ENCODE measurements at regions not wholly inside any gene's neighbourhood (a gene's known extent, or its start where the extent isn't known, plus 50 kb on each side); places are given as distances from the start of the nearest gene placed in this dataset.

DNA sequence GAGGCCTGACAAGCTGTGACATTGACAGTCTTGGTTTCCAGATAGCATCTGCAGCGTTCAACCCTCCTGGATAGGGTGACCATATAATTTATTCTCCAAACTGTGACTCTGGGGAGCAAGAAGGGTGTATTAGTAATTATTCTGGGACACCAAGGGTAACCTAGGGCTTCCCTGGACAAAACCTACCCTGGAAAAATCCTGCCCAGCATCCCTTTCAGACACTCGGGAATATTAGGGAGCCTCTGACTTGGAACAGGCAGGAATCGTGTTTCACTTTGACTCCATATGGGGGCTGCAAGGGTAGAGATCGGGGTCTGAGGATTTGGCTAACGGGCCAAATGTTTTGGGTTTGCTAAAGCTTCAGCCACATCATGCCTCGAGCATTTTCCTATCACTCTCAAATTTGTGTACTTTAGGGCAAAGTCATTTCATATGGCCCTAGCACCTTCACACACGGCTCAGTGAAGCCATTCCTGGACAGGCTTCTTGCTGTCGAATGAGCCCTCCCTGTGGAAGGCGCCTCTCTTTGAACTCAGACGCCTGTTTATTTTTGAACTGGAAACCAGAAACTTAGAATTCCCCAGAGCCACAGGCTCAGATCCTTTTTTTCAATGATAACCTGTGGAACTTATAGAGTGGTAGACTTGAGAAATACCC, 129.9 kb downstream of the DDX1 start:
- H3K4me3 ChIP-seq (ENCODE audit: low read depth in 1 of 2, low read length in 2 of 2), result no peak overlapping the region
- H3K9me3 ChIP-seq (ENCODE audit: control insufficient read depth in 1 of 2, low read length in 2 of 2), result no peaks in the 10 kb centered on the region
- no peaks in the 10 kb centered on the region for H3K36me3 ChIP-seq (ENCODE audit: control insufficient read depth in 1 of 2, insufficient read depth in 2 of 2, low read length in 2 of 2)
- H3K27ac ChIP-seq (ENCODE audit: low read length), result no peak overlapping the region
- H3K4me1 ChIP-seq (ENCODE audit: control insufficient read depth in 1 of 2, insufficient read depth in 2 of 2, low read length in 2 of 2), result no peaks in the 10 kb centered on the region
- H3K27me3 ChIP-seq (ENCODE audit: low read depth, low read length), result no peaks in the 10 kb centered on the region

DNA sequence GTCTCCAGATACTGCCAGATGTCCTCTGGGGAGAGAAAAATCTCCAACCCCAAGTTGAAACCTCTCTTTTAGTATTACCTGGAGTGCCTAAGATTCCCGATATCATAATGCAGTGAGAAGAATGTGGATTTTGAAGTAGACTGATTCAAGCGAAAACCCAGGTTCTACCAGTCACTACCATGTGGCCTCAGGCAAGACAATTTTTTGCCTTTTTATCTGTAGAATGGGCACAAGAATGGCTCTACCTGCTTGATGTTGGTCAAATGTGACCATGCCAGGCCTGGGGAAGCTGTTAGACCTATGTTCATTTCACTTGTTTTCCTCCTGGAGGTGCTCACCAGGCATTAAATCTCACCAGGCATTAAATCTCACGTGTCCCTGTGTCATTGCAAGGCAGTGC, 131.3 kb downstream of the DDX1 start:
- Histone ChIP-seq H3K27ac (ENCODE audit: low read length) (no peak overlapping the region), H3K4me1 (ENCODE audit: control insufficient read depth in 1 of 2, insufficient read depth in 2 of 2, low read length in 2 of 2) (no peaks in the 10 kb centered on the region), H3K36me3 (ENCODE audit: control insufficient read depth in 1 of 2, insufficient read depth in 2 of 2, low read length in 2 of 2) (no peaks in the 10 kb centered on the region), H3K9me3 (ENCODE audit: control insufficient read depth in 1 of 2, low read length in 2 of 2) (no peaks in the 10 kb centered on the region), H3K4me3 (ENCODE audit: low read depth in 1 of 2, low read length in 2 of 2) (no peak overlapping the region), H3K27me3 (ENCODE audit: low read depth, low read length) (no peaks in the 10 kb centered on the region)

DNA sequence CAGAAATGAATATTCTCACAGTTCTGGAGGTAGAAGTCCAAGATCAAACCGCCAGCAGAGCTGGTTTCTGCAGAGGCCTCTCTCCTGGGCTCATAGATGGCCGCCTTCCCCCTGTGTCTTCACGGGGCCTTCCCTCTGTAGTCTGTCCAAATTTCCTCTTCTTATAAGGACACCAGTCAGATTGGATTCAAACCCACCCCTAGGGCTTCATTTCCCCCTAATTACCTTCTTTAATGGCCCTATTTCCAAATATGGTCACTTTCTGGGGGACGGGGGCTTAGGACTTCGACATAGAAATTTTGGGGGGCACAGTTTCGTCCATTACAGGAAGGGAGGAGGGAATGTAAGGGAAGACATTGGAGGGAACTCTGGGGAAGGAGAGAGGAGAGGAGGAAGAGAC, 132.6 kb downstream of the DDX1 start:
- H3K27me3 ChIP-seq (ENCODE audit: low read depth, low read length), result no peaks in the 10 kb centered on the region
- no peaks in the 10 kb centered on the region for H3K4me1 ChIP-seq (ENCODE audit: control insufficient read depth in 1 of 2, insufficient read depth in 2 of 2, low read length in 2 of 2)
- no peaks in the 10 kb centered on the region for H3K36me3 ChIP-seq (ENCODE audit: control insufficient read depth in 1 of 2, insufficient read depth in 2 of 2, low read length in 2 of 2)

DNA sequence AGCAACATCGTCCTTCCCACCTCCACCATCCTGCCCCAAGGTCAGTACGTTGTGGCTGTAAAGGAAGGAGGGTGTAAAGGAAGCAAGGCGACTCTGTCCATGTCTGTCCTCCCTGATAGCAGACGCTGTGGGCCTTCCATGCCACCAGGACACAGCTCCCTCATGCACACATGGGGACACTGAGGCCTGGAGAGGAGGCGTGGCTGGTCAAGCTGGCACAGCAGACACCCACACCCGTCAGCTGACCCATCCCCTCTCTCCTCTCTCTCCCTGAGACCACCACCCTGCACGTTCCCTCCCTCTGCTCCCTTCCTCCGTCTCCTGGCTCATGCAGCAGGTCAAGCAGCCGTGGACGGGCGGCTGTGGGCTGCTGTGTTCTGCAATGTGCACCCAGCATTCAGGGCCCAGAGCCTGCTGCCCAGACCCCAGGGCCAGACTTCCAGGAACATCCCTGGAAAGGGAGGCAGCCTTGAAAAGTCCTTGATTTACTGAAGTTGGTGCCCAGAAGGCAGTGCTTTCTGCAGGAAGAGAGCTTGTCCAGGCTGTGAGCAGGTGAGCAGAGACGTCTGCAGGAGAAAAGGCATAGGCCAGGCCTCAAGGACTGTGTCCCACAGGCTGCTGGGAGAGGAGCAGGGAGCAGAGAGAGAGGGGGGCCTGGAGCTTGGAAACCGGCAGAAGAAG, 133.6 kb downstream of the DDX1 start:
- Histone ChIP-seq H3K4me3 (ENCODE audit: low read depth in 1 of 2, low read length in 2 of 2) (no peak overlapping the region), H3K9me3 (ENCODE audit: control insufficient read depth in 1 of 2, low read length in 2 of 2) (no peaks in the 10 kb centered on the region), H3K4me1 (ENCODE audit: control insufficient read depth in 1 of 2, insufficient read depth in 2 of 2, low read length in 2 of 2) (peaks cover 2% of the 10 kb centered on the region in 2 donors), H3K27ac (ENCODE audit: low read length) (no peak overlapping the region), H3K36me3 (ENCODE audit: control insufficient read depth in 1 of 2, insufficient read depth in 2 of 2, low read length in 2 of 2) (no peaks in the 10 kb centered on the region), H3K27me3 (ENCODE audit: low read depth, low read length) (no peaks in the 10 kb centered on the region)

More for the DNA sequence above, 132.6 kb downstream of the DDX1 start:
- Histone ChIP-seq H3K27ac (ENCODE audit: low read length) (no peak overlapping the region), H3K4me3 (ENCODE audit: low read depth in 1 of 2, low read length in 2 of 2) (no peak overlapping the region), H3K9me3 (ENCODE audit: control insufficient read depth in 1 of 2, low read length in 2 of 2) (no peaks in the 10 kb centered on the region)

DNA sequence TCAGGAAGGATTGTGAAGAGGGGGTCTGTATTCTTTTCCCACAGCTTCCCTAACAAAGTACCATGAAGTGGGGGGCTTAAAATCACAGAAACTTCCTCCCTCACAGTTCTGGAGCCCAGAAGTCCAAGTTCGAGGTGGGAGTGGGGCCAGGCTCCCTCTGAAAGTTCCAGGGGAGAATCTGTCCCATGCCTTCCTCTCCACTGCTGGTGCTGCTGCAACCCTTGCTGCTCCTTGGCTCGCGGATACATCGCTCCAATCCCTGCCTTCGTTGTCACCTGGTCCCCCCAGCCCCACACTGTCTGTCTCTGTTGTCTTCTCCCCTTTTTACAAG, 134.1 kb downstream of the DDX1 start:
- Histone ChIP-seq H3K27ac (ENCODE audit: low read length) (no peak overlapping the region), H3K9me3 (ENCODE audit: control insufficient read depth in 1 of 2, low read length in 2 of 2) (no peaks in the 10 kb centered on the region), H3K4me3 (ENCODE audit: low read depth in 1 of 2, low read length in 2 of 2) (no peak overlapping the region), H3K4me1 (ENCODE audit: control insufficient read depth in 1 of 2, insufficient read depth in 2 of 2, low read length in 2 of 2) (peaks cover 7% of the 10 kb centered on the region in 2 donors), H3K36me3 (ENCODE audit: control insufficient read depth in 1 of 2, insufficient read depth in 2 of 2, low read length in 2 of 2) (no peaks in the 10 kb centered on the region), H3K27me3 (ENCODE audit: low read depth, low read length) (no peaks in the 10 kb centered on the region)

DNA sequence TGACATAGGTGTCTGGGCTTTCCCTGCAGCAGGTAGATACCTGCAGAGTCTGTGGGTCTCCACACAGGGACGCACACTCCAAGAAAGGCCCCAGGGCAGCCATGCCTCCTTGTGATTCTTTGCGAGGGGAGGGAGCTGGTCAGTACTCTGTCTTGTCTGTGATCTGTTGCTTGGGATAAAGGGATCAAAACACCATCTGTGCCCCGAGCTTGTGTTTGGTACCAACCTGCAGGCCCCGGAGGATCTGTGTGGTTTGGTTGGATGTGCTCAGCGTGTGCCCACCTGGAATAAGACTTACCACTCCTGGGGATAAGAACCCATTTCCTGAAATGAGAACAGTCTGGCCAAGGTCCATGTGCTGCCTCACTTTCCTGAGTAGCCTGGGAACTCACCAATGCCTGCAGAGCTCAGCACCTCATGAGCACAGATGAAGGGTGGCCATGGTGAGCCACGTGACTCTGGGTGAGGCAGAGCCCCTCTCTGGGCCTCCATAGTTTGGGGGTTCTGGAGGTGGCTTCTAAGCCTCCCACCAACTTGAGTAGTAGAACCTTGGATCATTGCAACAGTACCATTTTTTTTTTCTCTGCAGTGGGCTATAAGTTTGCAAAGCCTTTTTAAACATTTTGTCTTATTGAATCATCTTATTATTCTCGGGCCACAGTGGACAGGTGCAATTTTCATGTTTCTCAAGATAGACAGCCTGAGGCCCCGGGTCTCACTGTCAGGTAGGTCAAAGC, 134.8 kb downstream of the DDX1 start:
- no peak overlapping the region for H3K27ac ChIP-seq (ENCODE audit: low read length)
- no peaks in the 10 kb centered on the region for H3K9me3 ChIP-seq (ENCODE audit: control insufficient read depth in 1 of 2, low read length in 2 of 2)
- H3K36me3 ChIP-seq (ENCODE audit: control insufficient read depth in 1 of 2, insufficient read depth in 2 of 2, low read length in 2 of 2), result no peaks in the 10 kb centered on the region
- no peaks in the 10 kb centered on the region for H3K27me3 ChIP-seq (ENCODE audit: low read depth, low read length)
- no peak overlapping the region for H3K4me3 ChIP-seq (ENCODE audit: low read depth in 1 of 2, low read length in 2 of 2)
- peaks cover 10 to 15% of the 10 kb centered on the region in 2 donors for H3K4me1 ChIP-seq (ENCODE audit: control insufficient read depth in 1 of 2, insufficient read depth in 2 of 2, low read length in 2 of 2)

DNA sequence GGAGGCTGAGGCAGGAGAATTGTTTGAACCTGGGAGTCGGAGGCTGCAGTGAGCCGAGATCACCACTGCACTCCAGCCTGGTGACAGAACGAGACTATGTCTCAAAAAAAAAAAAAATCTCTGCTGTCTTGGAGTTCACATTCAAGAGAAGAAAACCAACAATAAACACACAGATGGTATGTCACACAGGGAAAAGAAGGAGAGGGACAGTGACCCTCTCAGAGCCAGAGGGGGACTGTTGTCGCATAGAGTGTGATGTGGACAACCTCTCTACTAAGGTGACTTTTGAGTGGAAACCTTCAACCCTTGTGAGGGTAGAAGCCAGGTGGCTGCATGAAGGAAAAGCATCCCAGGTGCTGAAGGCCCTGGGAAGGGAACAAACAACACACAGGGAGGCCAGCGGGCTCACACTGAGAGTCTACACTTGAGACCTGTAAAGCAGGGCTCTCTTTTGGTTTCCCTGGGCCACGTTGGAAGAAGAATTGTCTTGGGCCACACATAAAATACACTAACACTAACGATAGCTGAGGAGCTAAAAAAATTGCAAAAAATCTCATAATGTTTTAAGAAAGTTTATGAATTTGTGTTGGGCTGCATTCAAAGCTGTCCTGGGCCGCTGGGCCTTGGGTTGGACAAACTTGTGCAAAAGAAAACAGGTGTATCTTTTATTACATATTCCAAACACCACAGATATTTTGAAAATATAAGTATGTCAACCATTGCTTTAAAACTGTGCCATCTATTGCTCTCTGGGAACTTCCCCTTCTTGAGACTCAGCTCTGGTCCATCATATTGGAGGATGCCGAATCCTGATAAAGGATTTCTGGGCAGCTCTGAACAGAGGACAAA, 136.0 kb downstream of the DDX1 start:
- H3K4me3 ChIP-seq (ENCODE audit: low read depth in 1 of 2, low read length in 2 of 2), result no peak overlapping the region
- H3K27me3 ChIP-seq (ENCODE audit: low read depth, low read length), result no peaks in the 10 kb centered on the region
- H3K27ac ChIP-seq (ENCODE audit: low read length), result no peak overlapping the region
- H3K9me3 ChIP-seq (ENCODE audit: control insufficient read depth in 1 of 2, low read length in 2 of 2), result no peaks in the 10 kb centered on the region
- peaks cover 10 to 17% of the 10 kb centered on the region in 2 donors for H3K4me1 ChIP-seq (ENCODE audit: control insufficient read depth in 1 of 2, insufficient read depth in 2 of 2, low read length in 2 of 2)
- H3K36me3 ChIP-seq (ENCODE audit: control insufficient read depth in 1 of 2, insufficient read depth in 2 of 2, low read length in 2 of 2), result no peaks in the 10 kb centered on the region

DNA sequence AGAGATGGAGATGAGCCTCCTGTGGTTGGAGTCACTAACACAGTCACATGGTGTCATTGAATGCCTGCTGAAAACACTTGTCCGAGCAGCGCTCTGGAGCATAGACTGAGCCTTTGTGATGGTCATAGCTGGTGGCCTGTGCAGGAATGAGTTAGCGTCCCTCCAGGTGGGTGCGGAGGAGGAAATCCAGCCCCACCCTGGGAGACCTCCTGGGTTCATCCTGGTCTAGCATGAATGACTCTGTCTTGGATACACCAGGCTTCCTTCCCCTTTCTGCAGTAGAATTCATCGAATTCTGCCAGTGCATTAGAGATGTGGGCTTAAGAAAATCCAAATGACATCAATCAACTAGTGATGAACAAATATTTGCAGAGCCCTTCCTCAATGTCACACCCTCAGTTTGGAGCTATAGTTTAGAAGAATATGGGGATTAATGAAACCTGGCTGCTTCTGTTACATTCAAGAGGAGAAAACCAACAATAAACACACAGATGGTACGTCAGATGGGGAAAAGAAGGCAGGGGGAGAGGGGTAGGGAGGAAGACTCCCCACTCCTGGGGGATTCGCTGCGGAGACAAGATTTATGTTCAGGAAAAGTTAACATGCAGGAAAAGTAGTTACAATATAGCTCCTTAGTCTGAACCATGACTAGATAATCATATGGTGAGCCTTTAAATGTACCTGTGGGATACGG, 136.7 kb downstream of the DDX1 start:
- no peaks in the 10 kb centered on the region for H3K27me3 ChIP-seq (ENCODE audit: low read depth, low read length)
- H3K4me3 ChIP-seq (ENCODE audit: low read depth in 1 of 2, low read length in 2 of 2), result no peak overlapping the region
- H3K9me3 ChIP-seq (ENCODE audit: control insufficient read depth in 1 of 2, low read length in 2 of 2), result no peaks in the 10 kb centered on the region
- H3K27ac ChIP-seq (ENCODE audit: low read length), result no peak overlapping the region
- no peaks in the 10 kb centered on the region for H3K36me3 ChIP-seq (ENCODE audit: control insufficient read depth in 1 of 2, insufficient read depth in 2 of 2, low read length in 2 of 2)
- peaks cover 10 to 17% of the 10 kb centered on the region in 2 donors for H3K4me1 ChIP-seq (ENCODE audit: control insufficient read depth in 1 of 2, insufficient read depth in 2 of 2, low read length in 2 of 2)

DNA sequence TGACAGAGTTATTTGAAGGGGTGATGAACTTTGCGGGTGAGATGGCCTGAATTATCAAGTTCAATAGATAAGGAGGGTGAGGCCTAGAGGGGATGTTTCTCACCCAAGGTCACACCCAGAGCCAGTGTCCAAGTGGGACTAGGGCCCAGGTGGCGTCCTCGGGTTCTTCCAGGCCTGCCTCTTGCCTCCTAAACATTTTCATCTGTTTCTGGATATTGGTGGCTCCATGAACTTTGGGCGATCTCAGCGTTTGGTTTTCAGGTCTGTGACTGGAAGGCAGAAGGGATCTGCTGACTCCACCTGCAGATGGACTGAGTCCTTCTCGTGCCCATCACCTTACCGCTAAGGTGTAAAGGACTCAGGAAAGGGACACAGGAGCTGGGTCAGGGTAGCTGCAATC, 137.3 kb downstream of the DDX1 start:
- no peaks in the 10 kb centered on the region for H3K36me3 ChIP-seq (ENCODE audit: control insufficient read depth in 1 of 2, insufficient read depth in 2 of 2, low read length in 2 of 2)
- H3K4me1 ChIP-seq (ENCODE audit: control insufficient read depth in 1 of 2, insufficient read depth in 2 of 2, low read length in 2 of 2), result peaks cover 10 to 21% of the 10 kb centered on the region in 2 donors

DNA sequence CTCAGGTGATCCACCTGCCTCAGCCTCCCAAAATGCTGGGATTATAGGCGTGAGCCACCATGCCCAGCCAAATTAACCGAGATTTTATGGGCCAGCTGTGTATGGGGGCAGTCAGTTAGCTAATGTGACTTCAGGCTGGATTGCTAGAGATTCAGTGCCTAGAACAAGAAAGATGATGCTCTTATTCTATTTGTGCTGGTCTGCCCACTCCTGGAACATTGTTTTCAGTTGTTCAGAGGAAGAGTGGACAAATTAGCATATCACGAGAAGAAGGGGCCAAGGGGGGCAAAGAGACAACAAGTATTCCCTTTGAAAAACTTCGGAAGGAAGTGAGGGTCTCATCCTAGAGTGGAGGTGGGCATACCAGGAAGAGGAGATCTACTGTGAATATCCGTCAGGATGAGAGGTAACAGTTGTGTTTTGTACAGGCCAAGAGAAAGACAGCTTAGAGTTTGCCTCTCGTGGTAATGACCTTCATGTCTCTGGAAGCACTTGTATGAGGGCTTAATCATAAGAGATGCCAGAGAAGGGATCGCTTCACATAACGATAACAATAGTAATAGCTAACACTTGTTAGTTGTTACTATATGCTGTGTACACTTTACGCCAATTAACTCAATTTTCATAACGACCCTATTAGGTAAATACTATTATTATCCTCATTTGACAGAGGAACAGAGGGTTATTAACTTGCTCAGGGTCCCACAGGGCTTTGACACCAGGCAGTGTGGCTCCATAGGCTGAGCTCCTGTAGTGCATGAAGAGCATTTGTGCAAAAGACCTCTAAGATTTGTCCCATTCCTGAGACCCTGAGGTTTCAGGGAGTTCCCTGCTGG, 138.3 kb downstream of the DDX1 start:
- Histone ChIP-seq H3K27me3 (ENCODE audit: low read depth, low read length) (no peaks in the 10 kb centered on the region), H3K9me3 (ENCODE audit: control insufficient read depth in 1 of 2, low read length in 2 of 2) (no peaks in the 10 kb centered on the region), H3K36me3 (ENCODE audit: control insufficient read depth in 1 of 2, insufficient read depth in 2 of 2, low read length in 2 of 2) (no peaks in the 10 kb centered on the region), H3K27ac (ENCODE audit: low read length) (no peak overlapping the region), H3K4me3 (ENCODE audit: low read depth in 1 of 2, low read length in 2 of 2) (no peak overlapping the region), H3K4me1 (ENCODE audit: control insufficient read depth in 1 of 2, insufficient read depth in 2 of 2, low read length in 2 of 2) (peaks cover 10 to 30% of the 10 kb centered on the region in 2 donors)

More for the DNA sequence above, 137.3 kb downstream of the DDX1 start:
- Histone ChIP-seq H3K27ac (ENCODE audit: low read length) (no peak overlapping the region), H3K27me3 (ENCODE audit: low read depth, low read length) (no peaks in the 10 kb centered on the region), H3K4me3 (ENCODE audit: low read depth in 1 of 2, low read length in 2 of 2) (no peak overlapping the region), H3K9me3 (ENCODE audit: control insufficient read depth in 1 of 2, low read length in 2 of 2) (no peaks in the 10 kb centered on the region)
